Activated CD4-positive, alpha-beta T cell treated with anti-CD3 and anti-CD28 coated beads, Interleukin-2, amount 50 U/mL, for 24 hours (primary cell): ENCODE measurements at regions not wholly inside any gene's neighbourhood (a gene's known extent, or its start where the extent isn't known, plus 50 kb on each side); places are given as distances from the start of the nearest gene placed in this dataset.
"Not testable (repeated sequence)": the region's sequence is repeated elsewhere in the genome, so short reads cannot be mapped to it uniquely, and the experiment has no call there.

Experiments
- DNase-seq, 2 donors: peaks; one replicate each; pipeline ENCODE4 v3.0.0-alpha.2; 2020; ENCODE audit warnings: low read depth in 1 of 2, low spot score in 1 of 2

DNA sequence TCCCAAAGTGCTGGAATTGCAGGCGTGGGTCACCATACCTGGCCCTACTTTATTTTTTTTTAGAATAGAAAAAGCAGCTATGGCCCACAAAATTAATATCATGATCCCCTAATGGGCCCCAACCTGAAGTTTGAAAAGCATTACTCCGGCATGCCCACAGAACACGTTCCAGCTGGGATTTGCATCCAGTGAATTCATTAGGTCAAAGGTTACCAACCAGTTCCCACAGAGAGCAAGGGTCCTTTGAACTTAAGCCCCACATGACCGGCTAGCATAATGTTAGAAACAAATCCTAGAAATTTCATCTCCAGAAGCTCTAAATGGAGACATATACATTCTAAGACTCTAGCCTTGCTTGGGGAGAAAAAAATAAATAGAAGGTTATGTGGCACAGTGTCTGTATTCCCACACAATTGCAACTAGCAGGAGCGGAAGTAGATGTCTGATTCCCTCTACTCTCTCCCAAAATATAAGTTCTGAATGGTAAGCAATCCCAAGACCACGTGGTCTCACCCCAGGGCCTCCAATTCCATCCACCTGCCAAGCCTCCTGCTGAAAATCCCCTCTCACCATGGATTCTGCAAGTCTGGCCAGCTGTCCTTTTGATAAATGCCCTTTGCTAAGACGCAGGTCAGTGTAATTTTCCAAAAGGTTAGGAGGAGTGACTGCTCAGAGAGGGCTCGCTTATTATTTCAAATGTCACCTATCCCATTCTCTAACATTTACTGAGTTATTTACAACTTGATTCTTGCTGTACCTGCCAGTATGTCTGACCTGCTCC lies 395.8 kb downstream of the NPIPA8 start:
- no peak for DNase-seq

- DNase-seq: no peak
Measured at GRCh38 chr16:17939723-17940122, 396.8 kb downstream of the NPIPA8 start.

- DNase-seq: no peak
Measured at GRCh38 chr16:17939122-17939536, 397.4 kb downstream of the NPIPA8 start.

DNA sequence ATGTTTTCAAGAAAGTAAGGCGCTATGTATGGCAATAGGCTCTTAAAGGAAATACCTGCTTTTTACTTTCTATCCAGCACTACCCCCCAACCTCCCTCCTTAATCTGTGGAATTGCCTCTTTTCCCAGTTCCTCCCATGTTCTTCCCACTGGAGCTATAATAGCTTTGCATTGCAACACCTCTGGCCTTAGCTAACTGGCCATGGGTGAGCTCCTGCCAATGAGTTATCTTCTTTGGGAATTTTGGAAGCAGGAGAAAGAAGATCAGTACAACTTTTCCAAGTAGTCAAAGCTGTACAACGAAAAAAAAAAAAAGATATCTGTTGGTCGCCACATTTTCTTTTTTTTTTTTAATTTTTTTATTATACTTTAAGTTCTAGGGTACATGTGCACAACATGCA lies 398.0 kb downstream of the NPIPA8 start:
- no peak for DNase-seq

GRCh38 chr16:17936766-17937402 lies 399.7 kb downstream of the NPIPA8 start:
- no peak for DNase-seq

- DNase-seq: no peak
Measured at GRCh38 chr16:17930280-17930679, 406.3 kb downstream of the NPIPA8 start.

GRCh38 chr16:17926866-17927399 lies 409.6 kb downstream of the NPIPA8 start:
- no peak for DNase-seq

DNA sequence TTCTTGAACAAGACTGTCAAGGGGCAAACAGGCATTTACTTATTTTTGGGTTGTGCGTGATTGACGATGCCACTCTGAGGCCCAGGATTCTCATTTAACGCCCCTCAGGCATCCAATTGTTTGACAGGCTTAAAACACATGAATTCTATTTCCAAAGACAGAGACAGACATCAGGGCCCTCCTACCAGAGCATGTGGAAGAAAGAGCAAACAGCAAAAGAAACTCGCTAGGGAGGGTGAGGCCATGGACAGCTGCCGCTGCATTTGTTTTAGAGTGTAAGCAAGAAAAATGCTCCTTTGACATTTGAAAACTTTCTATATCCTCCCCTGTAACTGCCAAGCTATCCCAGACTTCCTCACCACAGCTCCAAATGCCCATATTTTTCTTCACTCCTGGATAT lies 410.1 kb downstream of the NPIPA8 start:
- DNase-seq: no peak

DNA sequence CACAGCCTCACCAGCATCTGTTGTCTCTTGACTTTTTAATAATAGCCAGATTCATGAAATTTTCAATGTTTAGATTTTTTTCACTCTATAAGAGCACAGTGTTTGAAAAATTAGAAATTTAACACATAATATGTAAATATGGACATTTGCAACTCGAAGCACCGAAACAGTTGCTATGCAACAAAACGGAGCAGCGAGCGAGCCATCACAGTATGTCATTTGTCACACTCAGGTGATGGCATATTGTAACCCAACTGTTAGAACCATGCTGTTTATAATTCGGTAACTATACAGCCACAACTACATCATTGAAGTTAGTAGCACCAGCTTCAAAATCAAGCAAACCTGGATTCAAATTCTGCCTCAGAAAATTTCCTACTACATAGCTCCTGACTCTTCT lies 410.8 kb downstream of the NPIPA8 start:
- DNase-seq: no peak

- DNase-seq: peak; percentile 6 to 32
Measured at GRCh38 chr16:17921357-17921978, 415.1 kb downstream of the NPIPA8 start.

DNA sequence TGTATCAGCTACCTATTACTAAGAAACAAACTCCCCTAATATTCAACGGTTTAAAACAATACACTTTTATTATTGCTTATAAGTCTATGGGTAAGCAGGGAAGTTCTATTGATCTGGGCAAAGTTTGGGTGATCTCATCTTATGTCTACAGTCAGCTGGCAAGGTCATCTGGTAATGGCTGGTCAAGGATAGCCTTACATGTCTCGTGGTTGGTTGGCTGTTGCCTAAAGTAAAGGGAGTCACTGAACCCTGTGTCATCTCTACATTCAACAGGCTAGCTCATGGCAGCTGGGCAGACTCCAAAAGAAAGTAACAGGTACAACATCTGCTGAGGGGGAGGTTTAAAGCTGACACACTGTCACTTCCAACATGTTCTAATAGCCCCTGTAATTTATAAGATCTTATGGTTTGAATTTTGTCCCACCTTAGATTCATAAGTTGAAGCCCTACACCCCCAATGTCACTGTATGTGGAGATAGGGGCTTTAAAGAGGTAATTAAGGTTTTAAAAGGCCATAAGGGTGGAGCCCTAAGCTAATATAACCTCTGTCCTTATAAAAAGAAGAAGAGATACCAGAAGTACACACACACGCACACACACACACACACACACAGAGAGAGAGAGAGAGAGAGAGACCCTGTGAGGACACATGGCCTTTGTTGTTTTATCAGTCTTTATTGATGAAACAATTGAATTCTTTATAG lies 419.1 kb downstream of the NPIPA8 start:
- no peak for DNase-seq

DNA sequence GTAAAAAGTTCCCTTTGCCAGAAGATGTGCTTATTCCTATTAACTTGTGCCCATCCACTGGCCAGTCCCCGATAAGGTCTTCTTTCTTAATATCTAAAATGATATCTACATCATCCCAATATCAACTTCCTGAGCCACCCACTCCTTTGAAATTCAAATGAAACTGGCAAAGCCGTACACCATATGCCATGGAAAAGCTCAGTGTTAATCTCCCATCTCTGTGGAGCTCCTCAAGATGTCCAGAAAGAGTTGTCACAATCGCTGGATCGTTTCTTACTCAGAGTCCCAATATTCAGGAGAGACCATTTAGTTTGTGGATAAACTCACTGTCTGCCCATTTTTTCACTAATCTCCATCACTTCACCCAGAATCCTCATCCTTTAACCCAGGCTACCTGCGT lies 420.7 kb downstream of the NPIPA8 start:
- no peak for DNase-seq

GRCh38 chr16:17914168-17914567 lies 422.4 kb downstream of the NPIPA8 start:
- DNase-seq: no peak

- not testable (repeated sequence) for DNase-seq
Measured at GRCh38 chr16:17911578-17911977, 425.0 kb downstream of the NPIPA8 start.

GRCh38 chr16:17906626-17907025 lies 429.9 kb downstream of the NPIPA8 start:
- DNase-seq: not testable (repeated sequence)

GRCh38 chr16:17901309-17901708 lies 430.5 kb upstream of the XYLT1 start:
- DNase-seq: no peak

DNA sequence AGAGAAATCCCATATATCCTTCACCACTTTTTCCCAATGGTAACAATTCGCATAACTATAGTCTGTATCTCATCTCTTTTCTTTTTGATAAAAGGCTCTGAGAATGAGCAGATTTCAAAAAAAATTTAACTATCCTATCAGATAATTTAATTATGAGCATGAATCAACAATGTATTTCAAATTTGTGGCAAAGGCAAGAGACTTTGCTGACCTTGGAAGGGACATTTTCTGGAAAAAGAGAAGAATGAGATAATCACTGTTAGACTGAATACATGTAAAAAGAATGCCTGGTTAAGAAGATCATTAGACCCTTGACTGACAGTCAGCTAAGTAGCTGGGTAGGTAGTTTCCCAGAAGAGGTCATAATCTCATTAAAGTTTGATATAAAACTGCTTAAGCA lies 428.4 kb upstream of the XYLT1 start:
- no peak for DNase-seq

DNA sequence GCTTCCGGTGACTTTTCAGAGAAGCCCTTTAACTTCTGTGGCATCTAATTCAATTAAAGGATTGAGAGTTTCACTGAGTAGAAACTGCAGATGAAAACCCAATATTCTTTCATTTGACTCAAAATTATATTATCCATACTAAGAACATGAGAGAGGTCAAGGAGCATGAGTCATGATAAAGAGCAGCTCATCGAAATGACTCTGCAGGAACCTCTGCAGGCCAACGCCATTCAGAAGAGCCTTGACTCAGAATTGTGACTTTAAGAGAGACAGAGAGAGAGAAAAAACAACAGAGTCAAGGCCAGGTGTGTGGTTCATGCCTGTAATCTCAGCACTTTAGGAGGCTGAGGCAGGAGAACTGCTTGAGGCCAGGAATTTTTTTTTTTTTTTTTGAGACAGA lies 417.2 kb upstream of the XYLT1 start:
- DNase-seq: no peak

DNA sequence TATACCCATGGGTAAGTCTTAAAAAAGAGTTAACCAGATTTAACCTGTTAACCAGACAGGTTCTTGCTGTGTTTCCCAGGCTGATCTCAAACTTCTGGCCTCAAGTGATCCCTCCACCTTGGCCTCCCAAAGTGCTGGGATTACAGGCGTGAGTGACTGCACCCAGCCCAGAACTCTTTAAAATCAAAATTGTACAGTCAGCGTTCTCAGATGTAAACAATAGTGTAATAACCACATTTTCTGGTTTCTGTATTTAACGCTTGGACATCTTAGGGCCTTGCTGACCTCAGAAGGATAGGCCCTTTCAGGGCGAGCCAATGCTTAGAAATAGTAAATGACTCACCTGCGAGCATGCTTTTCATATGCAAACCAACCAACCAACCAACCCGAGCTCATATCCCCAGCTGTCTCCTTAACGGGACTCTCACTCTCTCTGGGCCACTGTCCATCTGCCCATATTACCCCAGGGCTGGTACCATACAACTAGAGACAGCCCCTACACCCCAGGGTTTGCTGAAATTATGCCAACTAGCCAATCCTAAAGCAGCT lies 415.0 kb upstream of the XYLT1 start:
- no peak for DNase-seq

DNA sequence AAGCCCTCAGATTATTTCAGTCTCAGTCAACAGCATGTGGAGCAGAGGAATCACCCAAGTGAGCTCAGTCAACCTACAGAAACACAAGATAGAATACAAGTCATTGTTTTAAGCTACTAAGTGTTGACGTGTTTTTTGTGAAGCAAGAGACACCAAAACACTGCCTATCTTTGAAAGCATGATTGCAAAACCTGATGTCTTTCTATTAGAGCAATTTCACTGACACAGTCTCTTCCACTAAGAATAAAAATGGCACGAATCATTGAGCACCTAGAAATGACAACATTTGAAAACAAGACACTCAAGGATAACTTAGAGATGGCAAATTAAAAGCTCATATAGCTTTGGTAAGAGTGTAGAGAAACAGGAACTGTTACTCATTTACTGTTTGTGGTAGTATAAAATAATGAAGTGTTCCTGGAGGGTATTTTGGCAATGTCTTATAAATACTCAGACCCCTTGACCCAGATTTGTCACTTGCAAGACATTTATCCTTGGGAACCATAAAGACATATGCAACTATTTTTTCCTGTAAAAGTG lies 407.1 kb upstream of the XYLT1 start:
- DNase-seq: no peak

- DNase-seq: no peak
Measured at GRCh38 chr16:17866996-17867395, 396.2 kb upstream of the XYLT1 start.
